A673 (cell line): ENCODE measurements at regions not wholly inside any gene's neighbourhood (a gene's known extent, or its start where the extent isn't known, plus 50 kb on each side); places are given as distances from the start of the nearest gene placed in this dataset.

ENCODE experiments used
- BruUV-seq: library from RNA; stranded (reverse); fragments of 400-500 nt; replicated peaks from 2 replicates; lab custom pipeline; 2021; lab: Mats Ljungman, UMichigan
- CTCF ChIA-PET: fragments of 300-600 bp; sonication (Branson Sonifier 250); formaldehyde crosslinking; loops from one replicate; lab custom pipeline; 2022; ENCODE audit warnings: antibody characterized with exemption; lab: Charles Lee
- POLR2A ChIA-PET: fragments of 300-600 bp; sonication (Branson Sonifier 250); formaldehyde crosslinking; loops from one replicate; lab custom pipeline; 2022; ENCODE audit warnings: antibody characterized with exemption; ENCODE audit not compliant: low non-redundant PET; lab: Charles Lee
- DNase-seq: peaks from one replicate; pipeline ENCODE4 v3.0.0-alpha.2; 2015; ENCODE audit warnings: low spot score
- H3K27ac ChIP-seq: fragments of 200-600 bp; sonication (generic); 2 replicates; pipeline ENCODE4 v1.5.1; 2016; ENCODE audit warnings: mixed run types, low read depth, mild to moderate bottlenecking, mixed read lengths, antibody characterized with exemption, low read length; ENCODE audit not compliant: poor library complexity, severe bottlenecking
- H3K27me3 ChIP-seq: fragments of 200-600 bp; sonication (generic); replicated peaks from 2 replicates; pipeline ENCODE4 v1.6.1; 2017; ENCODE audit warnings: mixed run types, low read depth, mild to moderate bottlenecking, mixed read lengths, antibody characterized with exemption, low read length; ENCODE audit not compliant: insufficient read depth, poor library complexity
- H3K36me3 ChIP-seq: fragments of 200-600 bp; sonication (generic); 2 replicates; pipeline ENCODE4 v1.6.1; 2016; ENCODE audit warnings: mixed run types, mild to moderate bottlenecking, mixed read lengths, antibody characterized with exemption, low read length; ENCODE audit not compliant: insufficient read depth, poor library complexity, severe bottlenecking
- H3K4me1 ChIP-seq: fragments of 200-600 bp; sonication (generic); 2 replicates; pipeline ENCODE4 v1.6.1; 2017; ENCODE audit warnings: mixed run types, mild to moderate bottlenecking, mixed read lengths, antibody characterized with exemption, low read length; ENCODE audit not compliant: insufficient read depth, poor library complexity, severe bottlenecking
- H3K4me3 ChIP-seq: fragments of 200-600 bp; sonication (generic); 2 replicates; pipeline ENCODE4 v1.5.1; 2016; ENCODE audit warnings: low read depth, mixed run types, mild to moderate bottlenecking, mixed read lengths, low read length; ENCODE audit not compliant: poor library complexity, severe bottlenecking
- H3K9me3 ChIP-seq: fragments of 200-600 bp; sonication (generic); 2 replicates; pipeline ENCODE4 v1.6.1; 2016; ENCODE audit warnings: mixed run types, low read depth, mild to moderate bottlenecking, mixed read lengths, antibody characterized with exemption, low read length; ENCODE audit not compliant: poor library complexity, severe bottlenecking
- EZH2 ChIP-seq: fragments of 200-600 bp; sonication (generic); IDR thresholded peaks from 2 replicates; pipeline ENCODE4 v1.6.1; 2017; ENCODE audit warnings: borderline replicate concordance, low read depth, mild to moderate bottlenecking, mixed read lengths, antibody characterized with exemption, low read length; ENCODE audit not compliant: poor library complexity, severe bottlenecking
- intact Hi-C: fragments of 100-400 bp; cut with micrococcal nuclease; formaldehyde crosslinking; loops from one replicate; pipeline ENCODE4 v1.10.0; 2022; ENCODE audit not compliant: unreplicated experiment
- TF ChIP-seq, protein P1 (sequence below): fragments of 300-800, 200-600 bp; sonication (generic); conservative IDR thresholded peaks from 2 replicates; pipeline ENCODE4 v1.5.1; 2017; ENCODE audit warnings: low read depth, mild to moderate bottlenecking, antibody characterized with exemption, low read length, moderate library complexity, mixed read lengths

DNA sequence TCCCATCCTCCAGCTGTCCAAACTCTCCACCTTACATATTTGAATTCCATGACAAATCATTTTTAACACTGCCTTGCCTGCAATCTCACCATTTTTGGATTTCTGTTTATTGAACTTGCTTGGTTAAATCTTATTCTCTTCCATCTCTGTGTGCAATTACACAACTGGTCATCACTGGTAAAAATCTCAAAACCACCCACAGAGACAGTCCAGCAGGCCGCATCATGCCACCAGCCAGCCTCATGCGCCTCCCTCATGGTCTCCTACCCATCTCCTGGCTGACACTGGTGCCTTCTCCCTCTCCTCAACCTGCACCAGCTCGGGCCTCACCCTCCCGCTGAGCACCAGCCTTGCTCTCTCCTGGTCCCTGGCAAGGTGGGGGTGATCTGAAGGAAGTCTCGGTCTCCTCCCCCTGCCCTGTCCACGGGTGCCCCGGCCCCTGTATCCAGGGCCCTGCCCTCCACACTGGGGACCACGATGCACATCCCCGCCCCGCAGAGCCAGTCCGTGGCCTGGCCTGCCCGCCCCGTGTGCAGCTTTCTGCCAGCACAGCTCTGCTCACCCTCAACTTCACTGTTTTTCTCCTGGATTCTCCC is 92.0 kb downstream of the THBS2 start:
- CTCF ChIA-PET: no interaction called here
- no TSS peak for BruUV-seq
- no peak for DNase-seq

DNA sequence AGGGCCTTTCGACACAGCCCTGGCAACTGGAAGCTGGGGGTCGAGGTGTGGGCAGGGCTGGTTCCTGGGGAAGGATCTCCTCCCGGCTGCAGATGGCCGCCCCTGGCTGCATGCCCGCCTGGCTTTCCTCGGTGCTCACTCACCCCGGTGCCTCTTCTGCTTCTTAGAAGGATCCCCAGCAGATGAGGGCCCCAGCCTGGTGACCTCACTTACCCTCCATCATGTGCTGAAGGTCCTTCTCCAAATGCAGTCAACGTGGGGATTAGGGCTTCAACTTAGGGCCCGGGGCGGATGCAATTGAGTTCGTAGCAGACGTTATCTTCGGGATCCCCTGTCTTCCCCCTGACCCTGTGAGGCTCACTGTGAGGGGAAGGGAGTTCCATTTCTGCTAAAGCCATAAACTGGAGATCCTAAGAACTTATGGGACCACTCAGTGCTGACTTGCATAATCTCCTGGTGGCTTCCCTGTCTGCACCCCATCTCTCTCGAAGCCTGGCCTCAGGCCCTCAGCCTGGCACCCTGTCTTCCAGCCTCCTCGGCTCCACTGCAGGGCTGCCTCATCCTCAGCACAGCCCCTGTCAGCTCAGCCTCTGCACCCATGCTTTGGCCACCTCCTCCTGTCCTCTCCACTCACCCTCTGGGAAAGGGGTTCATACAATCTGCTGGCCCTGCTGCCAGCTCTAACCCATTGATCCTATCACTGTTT is 92.6 kb downstream of the THBS2 start:
- Histone ChIP-seq H3K4me3 (no peak overlapping the region), H3K9me3 (no peaks in the 10 kb centered on the region), H3K27me3 (no peaks in the 10 kb centered on the region), H3K36me3 (no peaks in the 10 kb centered on the region), H3K4me1 (no peaks in the 10 kb centered on the region), H3K27ac (no peak overlapping the region)
- intact Hi-C loops: no loop called here
- DNase-seq: no peak
- TF ChIP-seq EZH2: no peak
- TF ChIP-seq, protein P1, sequence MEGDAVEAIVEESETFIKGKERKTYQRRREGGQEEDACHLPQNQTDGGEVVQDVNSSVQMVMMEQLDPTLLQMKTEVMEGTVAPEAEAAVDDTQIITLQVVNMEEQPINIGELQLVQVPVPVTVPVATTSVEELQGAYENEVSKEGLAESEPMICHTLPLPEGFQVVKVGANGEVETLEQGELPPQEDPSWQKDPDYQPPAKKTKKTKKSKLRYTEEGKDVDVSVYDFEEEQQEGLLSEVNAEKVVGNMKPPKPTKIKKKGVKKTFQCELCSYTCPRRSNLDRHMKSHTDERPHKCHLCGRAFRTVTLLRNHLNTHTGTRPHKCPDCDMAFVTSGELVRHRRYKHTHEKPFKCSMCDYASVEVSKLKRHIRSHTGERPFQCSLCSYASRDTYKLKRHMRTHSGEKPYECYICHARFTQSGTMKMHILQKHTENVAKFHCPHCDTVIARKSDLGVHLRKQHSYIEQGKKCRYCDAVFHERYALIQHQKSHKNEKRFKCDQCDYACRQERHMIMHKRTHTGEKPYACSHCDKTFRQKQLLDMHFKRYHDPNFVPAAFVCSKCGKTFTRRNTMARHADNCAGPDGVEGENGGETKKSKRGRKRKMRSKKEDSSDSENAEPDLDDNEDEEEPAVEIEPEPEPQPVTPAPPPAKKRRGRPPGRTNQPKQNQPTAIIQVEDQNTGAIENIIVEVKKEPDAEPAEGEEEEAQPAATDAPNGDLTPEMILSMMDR: no peak
- ChIA-PET POLR2A (no interaction called here), CTCF (no interaction called here)
- BruUV-seq: no TSS peak

More for the DNA sequence above, 92.0 kb downstream of the THBS2 start:
- Histone ChIP-seq H3K9me3 (no peaks in the 10 kb centered on the region), H3K36me3 (no peaks in the 10 kb centered on the region), H3K27ac (no peak overlapping the region), H3K4me3 (no peak overlapping the region), H3K27me3 (no peaks in the 10 kb centered on the region), H3K4me1 (no peaks in the 10 kb centered on the region)
- POLR2A ChIA-PET: no interaction called here
- intact Hi-C loops: no loop called here
- TF ChIP-seq EZH2: no peak
- TF ChIP-seq, protein P1: no peak

DNA sequence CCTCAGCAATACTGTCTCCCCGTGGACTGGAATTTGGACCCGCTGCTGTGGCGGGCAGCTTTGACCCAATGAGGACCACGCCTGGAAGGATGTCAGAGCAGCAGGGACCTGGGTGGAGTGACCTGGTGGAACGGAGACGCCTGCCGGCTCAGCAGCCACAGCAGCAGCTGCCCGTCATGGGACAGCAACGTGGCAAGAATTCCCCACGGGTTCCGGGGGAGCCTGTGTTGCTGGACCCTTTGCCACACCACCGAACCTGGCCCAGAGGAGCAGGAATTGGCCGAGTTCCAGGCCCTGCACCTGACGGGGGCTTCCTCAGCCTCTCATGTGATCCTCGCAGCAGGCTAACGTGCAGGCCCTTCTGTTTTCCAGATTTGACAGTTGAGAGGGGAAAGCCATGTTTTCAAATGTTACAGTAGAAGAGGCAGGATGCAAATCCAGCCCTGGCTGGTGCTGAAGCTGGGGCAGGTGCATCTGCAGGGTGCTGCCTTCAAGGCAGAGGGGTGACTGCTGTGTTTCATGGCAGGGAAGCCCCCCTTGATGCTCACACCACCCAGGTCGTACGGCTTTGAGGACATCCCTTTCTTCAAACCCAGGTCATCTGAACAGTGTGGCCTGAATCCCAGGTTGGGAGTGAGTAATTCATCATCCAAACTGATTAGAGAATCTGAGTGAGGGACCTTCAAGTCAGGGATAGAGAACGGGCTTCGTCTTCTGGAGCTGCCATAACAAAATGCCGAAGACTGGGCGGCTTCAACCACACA is 93.4 kb downstream of the THBS2 start:
- CTCF ChIA-PET: no interaction called here
- H3K36me3 ChIP-seq: no peaks in the 10 kb centered on the region
- no peaks in the 10 kb centered on the region for H3K4me1 ChIP-seq
- BruUV-seq: no TSS peak
- DNase-seq: no peak
- no peaks in the 10 kb centered on the region for H3K27me3 ChIP-seq
- no peaks in the 10 kb centered on the region for H3K9me3 ChIP-seq
- no peak overlapping the region for H3K4me3 ChIP-seq
- intact Hi-C loops: no loop called here
- H3K27ac ChIP-seq: no peak overlapping the region
- TF ChIP-seq EZH2: no peak
- TF ChIP-seq, protein P1: no peak
- POLR2A ChIA-PET: no interaction called here
